ENCODE measurements at regions not wholly inside any gene's neighbourhood (a gene's known extent, or its start where the extent isn't known, plus 50 kb on each side); places are given as distances from the start of the nearest gene placed in this dataset.

- no peak for TF ChIP-seq CTCF (conservative IDR thresholded peaks at IDR 0.05)
- H3K27ac ChIP-seq = no peak overlapping the region
Observed at GRCh38 chr3:168338161-168338560, 242.4 kb upstream of the GOLIM4 start.

- no peak overlapping the region for H3K27ac ChIP-seq
- TF ChIP-seq CTCF (conservative IDR thresholded peaks at IDR 0.05) = no peak
Observed at GRCh38 chr3:168336276-168336675, 240.6 kb upstream of the GOLIM4 start.

- no peak overlapping the region for H3K27ac ChIP-seq
- no peak for TF ChIP-seq CTCF (conservative IDR thresholded peaks at IDR 0.05)
Observed at GRCh38 chr3:168333410-168333935, 237.7 kb upstream of the GOLIM4 start.

GRCh38 chr3:168331756-168332155 lies 236.0 kb upstream of the GOLIM4 start:
- no peak for TF ChIP-seq CTCF (conservative IDR thresholded peaks at IDR 0.05)
- H3K27ac ChIP-seq = no peak overlapping the region

GRCh38 chr3:168330983-168331382 lies 235.3 kb upstream of the GOLIM4 start:
- no peak for TF ChIP-seq CTCF (conservative IDR thresholded peaks at IDR 0.05)
- H3K27ac ChIP-seq = no peak overlapping the region

- H3K27ac ChIP-seq = no peak overlapping the region
- TF ChIP-seq CTCF (conservative IDR thresholded peaks at IDR 0.05) = no peak
Observed at GRCh38 chr3:168327856-168328255, 232.1 kb upstream of the GOLIM4 start.

GRCh38 chr3:168325684-168326083 lies 230.0 kb upstream of the GOLIM4 start:
- no peak overlapping the region for H3K27ac ChIP-seq
- no peak for TF ChIP-seq CTCF (conservative IDR thresholded peaks at IDR 0.05)
